ENCODE measurements at regions not wholly inside any gene's neighbourhood (a gene's known extent, or its start where the extent isn't known, plus 50 kb on each side); places are given as distances from the start of the nearest gene placed in this dataset.

- DNase-seq, result peak; percentile 20
Observed at GRCh38 chr3:159856590-159857104, 132.0 kb upstream of the IL12A start.

DNA sequence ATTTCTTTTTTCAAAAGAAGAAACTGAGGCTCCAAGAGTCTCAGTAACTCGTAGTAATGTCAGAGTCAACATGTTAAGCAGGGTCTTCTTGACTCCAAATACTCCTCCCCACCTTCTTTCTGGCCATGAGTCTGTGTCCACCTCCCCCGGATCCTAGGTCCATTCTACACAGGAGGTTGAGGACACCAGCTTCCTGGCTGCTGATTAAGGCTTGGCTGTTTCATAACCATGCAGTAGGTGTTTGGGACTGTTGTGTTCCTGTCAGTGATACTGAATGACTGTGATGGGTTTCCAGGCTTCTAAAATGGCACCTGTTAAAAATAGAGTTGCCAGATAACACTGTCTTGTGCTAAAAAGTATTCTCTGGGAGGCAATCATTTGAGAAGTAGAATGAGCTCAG is 130.8 kb upstream of the IL12A start:
- no peak for DNase-seq

DNA sequence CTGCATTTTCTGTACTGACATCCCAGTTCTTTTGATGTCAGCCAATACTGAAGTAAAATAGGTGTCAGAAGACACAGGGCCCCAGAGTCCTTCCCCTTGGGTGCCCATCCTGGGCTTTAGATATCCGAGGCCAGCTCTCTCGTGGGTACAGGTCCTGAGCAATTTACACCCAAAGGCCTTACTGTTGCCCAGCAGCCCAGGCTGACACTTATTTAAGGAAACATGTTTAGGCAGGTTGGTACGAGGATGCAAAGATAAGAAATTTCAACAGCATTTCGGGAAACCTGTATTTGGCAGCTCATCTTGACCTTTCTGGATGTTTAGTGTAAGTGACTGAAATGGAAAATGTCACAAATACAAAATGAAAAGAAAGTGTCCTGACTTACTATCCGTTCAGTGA is 130.0 kb upstream of the IL12A start:
- no peak for DNase-seq

GRCh38 chr3:159859424-159859823 is 129.2 kb upstream of the IL12A start:
- DNase-seq, result no peak

- DNase-seq, result no peak
Observed at GRCh38 chr3:159859836-159860235, 128.8 kb upstream of the IL12A start.

DNA sequence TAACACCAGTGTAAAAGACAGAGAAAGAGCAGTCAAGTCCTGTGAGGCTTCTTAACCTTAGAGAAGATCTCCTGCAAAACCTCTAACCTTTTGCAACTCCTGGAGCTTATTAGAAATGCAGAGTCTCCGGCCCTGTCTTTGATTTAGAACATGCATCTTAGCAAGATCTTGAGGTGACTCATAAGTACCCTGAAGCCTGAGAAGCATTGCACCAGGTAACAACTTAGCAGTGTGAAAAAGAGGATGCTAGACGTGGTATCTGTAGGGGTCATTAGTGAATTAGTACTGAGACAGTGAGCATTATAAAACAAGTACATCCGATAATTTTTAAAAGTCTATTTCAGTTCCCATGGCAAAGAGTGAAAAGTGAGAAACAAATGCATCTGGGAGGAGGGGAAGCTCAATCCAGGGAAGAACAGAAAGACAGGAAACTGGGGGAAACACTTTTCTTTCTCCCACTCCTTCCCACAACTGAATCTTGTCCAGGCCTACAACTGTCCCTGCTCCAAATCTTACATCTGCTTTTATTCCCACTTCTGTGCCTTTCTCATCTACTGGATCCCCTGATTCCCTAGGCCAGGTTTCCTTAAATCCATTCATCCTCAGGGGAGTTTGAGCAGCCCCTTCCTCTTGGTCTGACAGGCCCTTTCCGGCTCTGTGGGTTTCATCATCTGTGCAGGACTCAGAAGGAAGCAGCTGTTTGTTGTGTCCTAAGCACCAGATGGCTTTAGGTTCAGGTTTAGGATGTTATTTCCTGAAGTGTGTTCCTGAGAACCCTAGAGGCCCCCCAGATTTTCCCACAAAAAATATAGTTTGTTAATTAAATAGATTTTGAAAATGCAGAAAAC is 128.1 kb upstream of the IL12A start:
- no peak for DNase-seq

DNA sequence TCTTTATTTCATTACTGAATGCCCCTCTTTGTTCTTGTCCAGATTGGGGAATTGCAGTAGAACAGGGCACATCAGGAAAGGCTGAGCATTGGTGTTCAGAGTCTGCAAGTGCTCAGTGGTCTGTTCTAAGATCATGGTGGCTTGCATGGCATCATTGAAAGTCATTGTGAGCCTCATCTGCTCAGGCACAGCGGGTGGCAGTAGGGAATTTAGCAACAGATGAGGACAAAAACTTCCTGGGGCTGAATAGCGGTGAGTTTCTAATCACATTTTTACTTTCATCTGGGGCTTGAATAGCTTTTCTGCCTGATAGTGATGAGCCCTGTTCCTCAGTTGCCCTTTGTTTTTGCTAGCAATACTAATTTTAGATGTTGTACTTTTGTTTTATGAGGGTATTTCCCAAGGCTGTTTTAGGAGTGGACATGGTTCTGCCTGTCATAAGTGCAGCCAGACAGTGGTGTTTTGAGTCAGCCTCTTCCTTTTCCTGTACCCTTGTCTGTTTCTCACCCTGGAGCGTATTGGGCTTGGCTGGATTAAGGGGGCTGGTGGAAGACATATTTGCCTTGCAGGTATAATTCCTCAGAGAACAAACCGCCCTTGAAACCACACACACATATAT is 127.2 kb upstream of the IL12A start:
- no peak for DNase-seq

- no peak for DNase-seq
Observed at GRCh38 chr3:159865041-159865579, 123.5 kb upstream of the IL12A start.

GRCh38 chr3:159866201-159866746 is 122.4 kb upstream of the IL12A start:
- DNase-seq, result no peak

DNA sequence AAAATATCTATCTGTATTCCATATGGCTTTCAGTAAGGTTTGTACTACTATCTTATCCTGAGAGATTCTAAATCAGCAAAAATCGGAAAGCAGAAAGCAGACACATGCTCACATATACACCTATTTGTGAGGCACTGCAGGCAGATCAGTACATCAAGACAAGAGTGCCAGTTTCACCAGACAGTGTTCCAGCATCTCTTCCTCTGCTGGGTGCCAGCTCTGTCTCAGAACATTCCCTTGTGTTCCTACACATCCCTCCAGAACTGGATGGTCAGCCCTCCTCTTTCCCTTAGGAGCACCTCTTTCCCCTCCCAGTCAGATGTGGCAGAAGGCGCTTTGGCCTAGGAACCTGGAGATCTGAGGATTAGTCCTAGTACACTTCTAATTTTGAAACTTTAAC is 121.3 kb upstream of the IL12A start:
- DNase-seq, result no peak

GRCh38 chr3:159870723-159871122 is 117.9 kb upstream of the IL12A start:
- DNase-seq, result no peak

DNA sequence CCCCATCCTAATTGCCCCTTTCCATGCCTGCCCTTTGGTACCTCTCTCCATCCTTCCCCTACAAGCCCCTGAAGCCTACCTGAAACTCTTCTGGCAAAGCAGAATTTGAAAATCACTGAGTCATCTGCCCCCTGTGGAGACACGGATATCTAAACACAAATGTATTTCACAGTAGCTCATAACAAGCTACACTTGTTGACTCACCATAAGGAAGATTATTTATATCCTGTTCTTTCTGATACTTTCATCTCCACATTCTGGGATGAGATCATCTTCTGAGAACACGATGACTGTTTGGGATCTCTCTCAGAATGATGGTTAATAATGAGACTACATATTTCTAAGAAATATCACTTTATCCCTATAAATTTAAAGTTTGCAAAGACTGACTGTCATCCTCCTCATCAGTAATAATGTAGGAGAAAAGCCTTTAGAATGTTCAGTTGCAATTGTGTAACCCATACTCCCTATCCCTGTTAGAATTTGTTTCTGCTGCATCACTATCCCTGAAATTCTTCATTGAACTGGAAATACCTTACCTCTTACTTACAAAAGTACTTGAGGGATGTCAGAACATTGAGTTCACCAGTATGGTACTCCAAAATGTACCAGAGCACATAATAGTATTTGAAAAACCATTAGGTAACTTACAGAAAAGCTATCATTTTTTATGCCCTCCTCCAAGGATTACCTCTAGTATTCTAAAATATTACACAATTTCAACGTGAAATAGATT is 116.1 kb upstream of the IL12A start:
- DNase-seq, result peak; percentile 25

DNA sequence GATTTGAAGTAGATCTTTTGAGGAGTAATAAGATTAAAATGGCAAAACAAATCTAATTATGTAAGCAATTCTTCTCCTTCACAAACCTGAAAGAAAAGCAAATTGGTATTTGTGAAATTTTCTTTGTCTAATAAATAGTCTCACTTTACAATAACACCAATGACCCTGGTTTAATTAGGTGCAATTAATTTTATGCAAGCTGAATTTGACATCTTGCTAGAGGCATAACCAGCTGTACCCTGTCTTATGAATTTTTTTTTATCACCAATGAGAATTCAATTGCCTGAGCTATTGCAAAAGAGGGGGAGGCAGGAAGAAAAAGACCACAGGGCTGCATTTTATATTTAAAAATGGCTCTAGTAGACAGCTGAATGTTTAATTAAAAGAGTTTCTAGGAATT is 113.5 kb upstream of the IL12A start:
- DNase-seq, result no peak

- DNase-seq, result no peak
Observed at GRCh38 chr3:159877924-159878323, 110.7 kb upstream of the IL12A start.

DNA sequence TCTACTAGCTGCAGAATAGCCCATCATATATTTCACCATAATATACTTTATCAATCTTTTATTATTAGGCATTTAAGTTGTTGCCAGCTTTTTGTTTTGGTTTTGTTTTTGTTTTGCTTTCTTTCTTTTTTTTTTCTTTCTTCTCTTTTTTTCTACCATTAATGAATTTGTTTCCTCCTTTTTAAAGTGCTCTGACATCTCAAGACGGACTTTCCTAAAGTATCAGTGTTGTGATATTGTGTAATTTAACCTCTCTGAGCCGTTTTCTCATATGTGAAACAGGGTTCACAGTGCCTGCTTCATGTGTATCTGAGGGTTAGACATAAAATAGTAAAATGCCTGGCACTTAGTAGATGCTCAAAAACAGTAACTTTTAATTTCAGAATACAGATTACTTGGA is 109.5 kb upstream of the IL12A start:
- no peak for DNase-seq

GRCh38 chr3:159879598-159879997 is 109.0 kb upstream of the IL12A start:
- no peak for DNase-seq

DNA sequence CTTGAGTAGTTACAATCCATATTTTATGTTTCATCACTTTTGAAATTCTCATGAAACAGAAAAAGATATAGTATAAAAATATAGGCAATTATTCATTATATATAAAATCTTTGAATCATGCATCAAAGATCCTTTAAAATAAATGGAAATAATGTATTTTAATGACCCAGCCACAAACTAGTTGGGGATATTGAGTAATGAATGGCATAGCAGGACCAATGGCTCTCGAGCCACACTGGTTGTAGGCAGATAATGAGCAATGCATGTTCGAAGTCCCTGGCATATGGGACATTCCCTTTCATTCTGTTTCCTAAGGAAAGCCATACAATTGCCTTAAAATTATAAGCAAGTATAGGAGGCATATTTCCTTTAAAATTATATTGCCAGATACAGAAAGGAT is 107.4 kb upstream of the IL12A start:
- no peak for DNase-seq

- no peak for DNase-seq
Observed at GRCh38 chr3:159881828-159882309, 106.8 kb upstream of the IL12A start.

GRCh38 chr3:159882367-159882766 is 106.3 kb upstream of the IL12A start:
- DNase-seq, result no peak

DNA sequence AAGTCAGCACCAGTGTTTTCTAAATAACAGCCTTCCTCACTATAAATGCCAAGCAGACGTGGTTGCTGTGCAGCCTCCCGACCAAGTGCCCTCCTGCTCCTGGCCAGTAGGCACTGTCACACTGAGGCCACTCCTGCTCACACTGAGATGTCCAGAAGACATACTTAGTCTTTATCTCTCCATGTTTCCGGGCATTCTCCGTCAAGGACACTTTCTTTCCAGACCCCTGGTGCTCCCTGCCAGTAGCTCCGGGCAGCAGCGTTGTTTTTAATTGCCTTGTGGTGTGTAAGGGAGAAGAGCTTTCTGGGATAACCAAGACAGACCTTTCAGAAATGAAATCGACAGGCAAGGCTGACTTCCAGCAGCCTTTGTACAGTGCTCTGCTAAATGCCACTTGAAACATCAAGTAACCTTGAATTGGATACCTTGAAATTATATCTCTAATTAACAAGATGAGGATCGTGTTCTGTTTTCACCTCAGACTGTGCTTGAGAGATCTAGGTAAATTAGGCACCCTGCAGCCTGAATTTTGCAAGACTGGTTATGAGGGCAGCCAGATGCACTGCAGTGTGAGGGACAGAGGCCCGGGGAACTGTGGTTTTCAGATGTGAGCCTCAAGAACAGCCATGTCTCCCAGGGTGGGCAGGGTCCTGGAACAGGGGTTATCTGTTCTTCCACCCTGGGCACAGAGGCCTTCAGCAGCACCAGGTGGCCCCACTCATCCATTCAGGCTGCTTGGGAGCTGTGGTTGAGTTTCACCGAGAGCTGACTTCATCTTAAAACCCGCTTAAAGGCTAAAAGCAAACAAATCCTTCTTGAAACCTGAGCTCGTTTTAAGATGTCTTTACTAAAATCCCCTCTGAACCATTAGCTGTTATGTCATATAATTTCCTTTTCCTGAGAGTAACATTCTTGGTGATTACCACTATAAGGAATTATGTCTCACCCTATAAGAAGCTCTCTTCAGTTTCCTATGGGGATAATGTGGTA is 105.5 kb upstream of the IL12A start:
- no peak for DNase-seq

- peak; percentile 26 for DNase-seq
Observed at GRCh38 chr3:159884661-159885402, 103.8 kb upstream of the IL12A start.
